ENCODE measurements at regions not wholly inside any gene's neighbourhood (a gene's known extent, or its start where the extent isn't known, plus 50 kb on each side); places are given as distances from the start of the nearest gene placed in this dataset.

GRCh38 chr9:88828018-88828417 is 163.2 kb upstream of the S1PR3 start:
- dilution Hi-C loops (cut with MboI; ENCODE audit: extremely low pct_ligation_motif_present, low sequenced_read_pairs): no loop called here
- no peaks in the 10 kb centered on the region for H3K9me3 ChIP-seq (replicated peaks; ENCODE audit: control insufficient read depth, insufficient read depth, low read length)
- no peak for DNase-seq (ENCODE audit: low read depth, low spot score)
- H3K4me2 ChIP-seq (ENCODE audit: insufficient read depth, low read length): no peak overlapping the region
- H3K9me1 ChIP-seq (replicated peaks; ENCODE audit: control insufficient read depth, extremely low read depth, insufficient read depth, low read length): no peaks in the 10 kb centered on the region
- no peak overlapping the region for H3K9ac ChIP-seq (replicated peaks; ENCODE audit: extremely low read depth, insufficient read depth, low read length)
- no peak overlapping the region for H3K27ac ChIP-seq (ENCODE audit: insufficient read depth, low read depth, low read length)
- H3K79me2 ChIP-seq (ENCODE audit: control insufficient read depth, insufficient read depth, low read length): no peaks in the 10 kb centered on the region
- intact Hi-C loops (cut with micrococcal nuclease): loop anchor here (10.0 kb wide), 1 partner anchor 57 kb away; no protein-coding TSS in a partner anchor
- FAIRE-seq: no peak
- peaks cover 6% of the 10 kb centered on the region for H3K4me1 ChIP-seq (ENCODE audit: control insufficient read depth, extremely low read depth, insufficient read depth, low read length)
- no peak overlapping the region for H2AFZ ChIP-seq (ENCODE audit: low read depth, low read length)
- no peaks in the 10 kb centered on the region for H3K36me3 ChIP-seq (ENCODE audit: control insufficient read depth in 2 of 2, extremely low read depth in 1 of 2, insufficient read depth in 2 of 2, low read length in 2 of 2)
- no TSS peak for BruUV-seq (replicated peaks)
- no peak overlapping the region for H3K4me3 ChIP-seq (replicated peaks in 1 of 3; ENCODE audit: insufficient read depth in 1 of 3, low read depth in 1 of 3, low read length in 3 of 3)
- H3K27me3 ChIP-seq (ENCODE audit: control insufficient read depth in 2 of 2, insufficient read depth in 2 of 2, low read length in 2 of 2): no peaks in the 10 kb centered on the region
- no peak for TF ChIP-seq MYC (IDR thresholded peaks at IDR 0.05; ENCODE audit: low read depth, low read length)
- TF ChIP-seq MAX (IDR thresholded peaks at IDR 0.05; ENCODE audit: insufficient read depth, insufficient read length): no peak
- no peak for TF ChIP-seq JUN (IDR thresholded peaks at IDR 0.05; ENCODE audit: borderline replicate concordance, insufficient read depth, insufficient read length, low read depth)
- TF ChIP-seq CTCF (IDR thresholded peaks at IDR 0.05; ENCODE audit: extremely low read depth in 1 of 2, insufficient read depth in 1 of 2, low read depth in 1 of 2, low read length in 2 of 2): no peak
- no peak for TF ChIP-seq POLR2A (IDR thresholded peaks at IDR 0.05; ENCODE audit: low read depth, low read length)
- no peak for TF ChIP-seq FOS (IDR thresholded peaks at IDR 0.05; ENCODE audit: borderline replicate concordance, insufficient read depth, low read length)
- CTCF ChIA-PET: no interaction called here
- POLR2A ChIA-PET: no interaction called here
- no peaks in the 10 kb centered on the region for H4K20me1 ChIP-seq (replicated peaks; ENCODE audit: control insufficient read depth, extremely low read depth, insufficient read depth, low read length)

- no peaks in the 10 kb centered on the region for H3K36me3 ChIP-seq (ENCODE audit: control insufficient read depth in 2 of 2, extremely low read depth in 1 of 2, insufficient read depth in 2 of 2, low read length in 2 of 2)
- no peak overlapping the region for H3K4me3 ChIP-seq (replicated peaks in 1 of 3; ENCODE audit: insufficient read depth in 1 of 3, low read depth in 1 of 3, low read length in 3 of 3)
- no peaks in the 10 kb centered on the region for H3K9me3 ChIP-seq (replicated peaks; ENCODE audit: control insufficient read depth, insufficient read depth, low read length)
- FAIRE-seq: no peak
- no peak for TF ChIP-seq EZH2 (IDR thresholded peaks at IDR 0.05; ENCODE audit: borderline replicate concordance, low read depth, low read length, severe bottlenecking)
- no peak for TF ChIP-seq POLR2A (IDR thresholded peaks at IDR 0.05; ENCODE audit: low read depth, low read length)
- TF ChIP-seq JUN (IDR thresholded peaks at IDR 0.05; ENCODE audit: borderline replicate concordance, insufficient read depth, insufficient read length, low read depth): no peak
- no peak for TF ChIP-seq GATA2 (IDR thresholded peaks at IDR 0.05; ENCODE audit: insufficient read depth, insufficient read length, low read depth, low read length)
- no peak for TF ChIP-seq FOS (IDR thresholded peaks at IDR 0.05; ENCODE audit: borderline replicate concordance, insufficient read depth, low read length)
- TF ChIP-seq MAX (IDR thresholded peaks at IDR 0.05; ENCODE audit: insufficient read depth, insufficient read length): no peak
- no peak for TF ChIP-seq MYC (IDR thresholded peaks at IDR 0.05; ENCODE audit: low read depth, low read length)
- TF ChIP-seq POLR2AphosphoS5 (IDR thresholded peaks at IDR 0.05; ENCODE audit: insufficient read depth, low read depth, low read length): no peak
- TF ChIP-seq CTCF (IDR thresholded peaks at IDR 0.05; ENCODE audit: extremely low read depth in 1 of 2, insufficient read depth in 1 of 2, low read depth in 1 of 2, low read length in 2 of 2): no peak
- no peak overlapping the region for H3K9ac ChIP-seq (replicated peaks; ENCODE audit: extremely low read depth, insufficient read depth, low read length)
- no peak for DNase-seq (ENCODE audit: low read depth, low spot score)
- intact Hi-C loops (cut with micrococcal nuclease) (loop anchor here (10.0 kb wide), 1 partner anchor 56 kb away; no protein-coding TSS in a partner anchor), dilution Hi-C loops (cut with MboI; ENCODE audit: extremely low pct_ligation_motif_present, low sequenced_read_pairs) (no loop called here)
- no peaks in the 10 kb centered on the region for H3K9me1 ChIP-seq (replicated peaks; ENCODE audit: control insufficient read depth, extremely low read depth, insufficient read depth, low read length)
- H3K27me3 ChIP-seq (ENCODE audit: control insufficient read depth in 2 of 2, insufficient read depth in 2 of 2, low read length in 2 of 2): no peaks in the 10 kb centered on the region
- H4K20me1 ChIP-seq (replicated peaks; ENCODE audit: control insufficient read depth, extremely low read depth, insufficient read depth, low read length): no peaks in the 10 kb centered on the region
- peaks cover 6% of the 10 kb centered on the region for H3K4me1 ChIP-seq (ENCODE audit: control insufficient read depth, extremely low read depth, insufficient read depth, low read length)
- CTCF ChIA-PET: interaction anchor here (1.0 to 1.2 kb wide), 2 partner anchors 25 to 34 kb away, joined by 3 read pairs; no protein-coding TSS in a partner anchor
- POLR2A ChIA-PET: no interaction called here
- H2AFZ ChIP-seq (ENCODE audit: low read depth, low read length): no peak overlapping the region
- BruUV-seq (replicated peaks): no TSS peak
- H3K79me2 ChIP-seq (ENCODE audit: control insufficient read depth, insufficient read depth, low read length): no peaks in the 10 kb centered on the region
- H3K4me2 ChIP-seq (ENCODE audit: insufficient read depth, low read length): no peak overlapping the region
- H3K27ac ChIP-seq (ENCODE audit: insufficient read depth, low read depth, low read length): no peak overlapping the region
Measured at GRCh38 chr9:88828492-88828974, 162.7 kb upstream of the S1PR3 start.

All from endothelial cell of umbilical vein (primary cell).